ENCODE measurements at regions not wholly inside any gene's neighbourhood (a gene's known extent, or its start where the extent isn't known, plus 50 kb on each side); places are given as distances from the start of the nearest gene placed in this dataset.
"Not testable (repeated sequence)": the region's sequence is repeated elsewhere in the genome, so short reads cannot be mapped to it uniquely, and the experiment has no call there.

GRCh38 chrX:125651426-125651825 lies 331.8 kb downstream of the TEX13C start:
- TF ChIP-seq ZFX (IDR thresholded peaks at IDR 0.05): no peak
- H3K27ac ChIP-seq: no peak overlapping the region

- no peak for TF ChIP-seq ZFX (IDR thresholded peaks at IDR 0.05)
- TF ChIP-seq, protein P1, sequence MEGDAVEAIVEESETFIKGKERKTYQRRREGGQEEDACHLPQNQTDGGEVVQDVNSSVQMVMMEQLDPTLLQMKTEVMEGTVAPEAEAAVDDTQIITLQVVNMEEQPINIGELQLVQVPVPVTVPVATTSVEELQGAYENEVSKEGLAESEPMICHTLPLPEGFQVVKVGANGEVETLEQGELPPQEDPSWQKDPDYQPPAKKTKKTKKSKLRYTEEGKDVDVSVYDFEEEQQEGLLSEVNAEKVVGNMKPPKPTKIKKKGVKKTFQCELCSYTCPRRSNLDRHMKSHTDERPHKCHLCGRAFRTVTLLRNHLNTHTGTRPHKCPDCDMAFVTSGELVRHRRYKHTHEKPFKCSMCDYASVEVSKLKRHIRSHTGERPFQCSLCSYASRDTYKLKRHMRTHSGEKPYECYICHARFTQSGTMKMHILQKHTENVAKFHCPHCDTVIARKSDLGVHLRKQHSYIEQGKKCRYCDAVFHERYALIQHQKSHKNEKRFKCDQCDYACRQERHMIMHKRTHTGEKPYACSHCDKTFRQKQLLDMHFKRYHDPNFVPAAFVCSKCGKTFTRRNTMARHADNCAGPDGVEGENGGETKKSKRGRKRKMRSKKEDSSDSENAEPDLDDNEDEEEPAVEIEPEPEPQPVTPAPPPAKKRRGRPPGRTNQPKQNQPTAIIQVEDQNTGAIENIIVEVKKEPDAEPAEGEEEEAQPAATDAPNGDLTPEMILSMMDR (conservative IDR thresholded peaks at IDR 0.05): no peak
- H3K27ac ChIP-seq: no peak overlapping the region
Observed at GRCh38 chrX:125654501-125654900, 334.8 kb downstream of the TEX13C start.

GRCh38 chrX:125673758-125674157 lies 354.1 kb downstream of the TEX13C start:
- H3K27ac ChIP-seq: no peak overlapping the region

DNA sequence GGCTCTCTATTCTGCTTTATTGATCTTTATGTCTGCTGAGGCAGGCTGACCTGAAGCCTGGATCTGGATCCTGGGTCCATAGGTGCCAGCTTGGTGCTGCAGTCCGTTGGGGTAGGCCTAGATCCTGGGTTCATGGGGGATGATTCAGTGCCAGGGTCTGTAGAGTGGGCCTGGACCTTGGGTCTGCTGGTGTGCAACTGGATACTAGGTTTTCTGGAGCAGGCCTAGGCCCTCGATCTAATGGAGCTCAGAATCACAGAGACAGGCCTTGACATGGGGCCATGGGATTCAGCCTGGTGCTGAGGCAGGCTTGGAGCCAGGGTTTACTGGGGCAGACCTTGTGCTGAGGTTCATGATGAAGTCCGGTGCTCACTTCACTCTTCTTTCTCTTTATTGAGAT lies 358.6 kb downstream of the TEX13C start:
- H3K27ac ChIP-seq: no peak overlapping the region
- no peak for TF ChIP-seq ZFX (IDR thresholded peaks at IDR 0.05)

More at GRCh38 chrX:125673758-125674157, 354.1 kb downstream of the TEX13C start:
- TF ChIP-seq ZFX (IDR thresholded peaks at IDR 0.05): no peak
- TF ChIP-seq, protein P1 (conservative IDR thresholded peaks at IDR 0.05): no peak

- no peak overlapping the region for H3K27ac ChIP-seq
- TF ChIP-seq, protein P1 (conservative IDR thresholded peaks at IDR 0.05): no peak
- TF ChIP-seq ZFX (IDR thresholded peaks at IDR 0.05): no peak
Observed at GRCh38 chrX:125680366-125680765, 360.7 kb downstream of the TEX13C start.

GRCh38 chrX:125681058-125681457 lies 361.4 kb downstream of the TEX13C start:
- TF ChIP-seq, protein P1 (conservative IDR thresholded peaks at IDR 0.05): no peak
- TF ChIP-seq ZFX (IDR thresholded peaks at IDR 0.05): no peak
- H3K27ac ChIP-seq: no peak overlapping the region

DNA sequence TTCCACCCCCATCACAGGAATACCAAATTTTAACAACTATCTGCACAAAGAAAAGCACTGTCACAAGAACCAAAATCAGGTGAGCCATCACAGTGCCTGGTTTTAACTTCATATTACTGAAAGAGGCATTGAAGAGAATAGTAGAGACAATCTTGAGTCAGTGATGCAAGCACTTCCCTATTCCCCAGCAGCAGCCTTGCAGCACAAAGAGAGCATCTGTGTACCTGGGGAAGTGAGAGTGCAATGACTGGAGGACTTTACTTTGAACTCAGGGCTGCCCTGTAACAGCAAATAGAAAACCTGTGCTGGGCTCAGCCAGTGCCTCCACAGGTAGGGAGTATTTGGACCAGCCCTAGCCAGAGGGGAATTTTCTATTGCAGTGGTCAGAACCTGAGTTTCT lies 361.8 kb downstream of the TEX13C start:
- H3K27ac ChIP-seq: no peak overlapping the region
- TF ChIP-seq, protein P1 (conservative IDR thresholded peaks at IDR 0.05): no peak
- TF ChIP-seq ZFX (IDR thresholded peaks at IDR 0.05): no peak

- H3K27ac ChIP-seq: not testable (repeated sequence)
Observed at GRCh38 chrX:125690522-125690921, 370.9 kb downstream of the TEX13C start.

- no peak overlapping the region for H3K27ac ChIP-seq
- TF ChIP-seq, protein P1 (conservative IDR thresholded peaks at IDR 0.05): no peak
- TF ChIP-seq ZFX (IDR thresholded peaks at IDR 0.05): no peak
Observed at GRCh38 chrX:125694171-125694570, 374.5 kb downstream of the TEX13C start.

Data from C4-2B (cell line).